IPS-18c (cell line): ENCODE measurements at regions not wholly inside any gene's neighbourhood (a gene's known extent, or its start where the extent isn't known, plus 50 kb on each side); places are given as distances from the start of the nearest gene placed in this dataset.
"Not testable (repeated sequence)": the region's sequence is repeated elsewhere in the genome, so short reads cannot be mapped to it uniquely, and the experiment has no call there.

Source experiments
- H3K4me3 ChIP-seq: 2 replicates; pipeline ENCODE4 v1.7.0; 2013; ENCODE audit warnings: low read depth, mild to moderate bottlenecking, low read length, moderate library complexity; ENCODE audit not compliant: insufficient read depth
- H3K9me3 ChIP-seq: one replicate; pipeline ENCODE4 v1.6.1; 2013; ENCODE audit warnings: mild to moderate bottlenecking, low read length, moderate library complexity; ENCODE audit not compliant: control insufficient read depth, insufficient read depth

DNA sequence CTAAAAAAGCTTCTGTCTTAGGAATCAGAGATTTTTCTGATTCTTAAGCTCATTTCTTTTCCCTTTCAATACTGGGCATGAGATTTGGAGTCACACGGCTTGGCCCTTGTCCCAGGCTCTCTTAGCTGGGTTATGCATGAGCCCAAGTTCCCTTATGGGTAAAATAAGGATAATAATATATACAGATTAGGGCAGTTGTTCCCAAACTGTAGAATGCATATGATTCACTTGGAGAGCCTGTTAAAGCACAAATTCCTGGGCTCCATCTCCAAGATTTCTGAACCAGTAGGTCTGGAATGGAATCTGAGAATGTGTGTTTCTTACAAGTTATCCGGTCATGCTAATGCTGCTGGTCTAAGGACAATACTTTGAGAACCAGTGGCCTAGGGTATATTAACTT is 154.0 kb downstream of the REEP3 start:
- no peak overlapping the region for H3K4me3 ChIP-seq
- H3K9me3 ChIP-seq: no peaks in the 10 kb centered on the region

DNA sequence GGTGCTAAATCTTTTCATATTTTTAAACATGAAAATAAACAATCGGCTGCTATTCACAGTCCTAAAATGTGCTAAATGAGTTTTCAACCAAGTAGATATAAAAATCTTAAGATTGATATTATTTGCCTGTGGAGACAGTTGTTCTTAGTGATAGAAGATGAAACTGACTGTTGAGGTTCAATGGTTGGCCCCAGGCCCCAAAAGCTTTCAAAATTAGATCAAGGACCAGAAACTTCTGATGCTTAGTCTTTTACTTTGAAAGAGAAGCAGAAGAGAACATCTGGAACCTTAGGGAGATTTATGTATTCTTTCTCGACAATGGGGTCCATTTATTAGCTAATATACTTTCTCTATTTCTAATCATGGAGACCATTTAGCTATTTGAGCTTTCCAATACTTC is 155.8 kb downstream of the REEP3 start:
- Histone ChIP-seq H3K9me3 (no peaks in the 10 kb centered on the region), H3K4me3 (no peak overlapping the region)

DNA sequence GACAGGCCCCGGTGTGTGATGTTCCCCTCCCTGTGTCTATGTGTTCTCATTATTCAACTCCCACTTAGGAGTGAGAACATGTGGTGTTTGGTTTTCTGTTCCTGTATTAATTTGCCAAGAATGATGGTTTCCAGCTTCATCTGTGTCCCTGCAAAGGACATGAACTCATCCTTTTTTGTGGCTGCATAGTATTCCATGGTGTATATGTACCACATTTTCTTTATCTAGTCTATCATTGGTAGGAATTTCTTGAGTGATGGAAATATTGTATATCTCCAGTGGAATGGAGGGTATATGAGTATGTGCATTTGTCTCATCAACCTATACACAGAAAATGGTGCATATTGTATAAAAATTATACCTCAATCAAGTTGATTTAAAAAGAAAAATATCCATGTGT is 159.3 kb downstream of the REEP3 start:
- not testable (repeated sequence) for H3K9me3 ChIP-seq, H3K4me3 ChIP-seq

DNA sequence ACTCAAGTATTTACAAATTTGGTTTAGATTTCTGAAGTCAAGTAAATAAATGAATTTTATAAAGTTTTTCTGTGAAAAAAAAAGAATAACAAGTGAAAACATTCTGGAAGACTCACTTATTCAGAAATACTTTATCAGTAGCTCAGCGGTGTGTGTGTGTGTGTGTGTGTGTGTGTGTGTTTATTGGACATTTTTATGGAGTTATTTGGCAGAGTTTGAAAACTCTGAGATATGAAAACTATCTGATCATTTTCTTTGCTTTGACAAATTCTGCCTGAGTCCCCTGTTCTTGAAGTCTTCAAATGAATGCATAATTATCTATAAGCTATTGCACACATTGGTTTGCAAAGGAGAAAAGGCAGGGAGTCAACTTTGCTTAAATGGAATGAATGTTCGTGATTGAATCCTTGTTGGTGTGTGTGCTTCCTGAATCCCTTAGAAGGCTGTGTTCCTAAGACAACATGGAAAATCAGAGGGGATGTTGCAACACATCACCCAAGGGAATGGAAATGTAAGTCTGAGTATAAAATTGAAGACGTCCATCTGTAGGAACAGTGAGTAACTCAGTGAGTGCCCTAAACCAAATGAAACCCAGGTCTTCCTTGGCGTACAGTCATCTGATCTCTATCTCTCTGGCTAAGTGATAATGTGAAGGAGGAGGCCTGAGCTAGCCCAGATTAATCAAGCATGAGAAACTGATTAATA is 160.9 kb downstream of the REEP3 start:
- Histone ChIP-seq H3K9me3 (no peaks in the 10 kb centered on the region), H3K4me3 (no peak overlapping the region)

DNA sequence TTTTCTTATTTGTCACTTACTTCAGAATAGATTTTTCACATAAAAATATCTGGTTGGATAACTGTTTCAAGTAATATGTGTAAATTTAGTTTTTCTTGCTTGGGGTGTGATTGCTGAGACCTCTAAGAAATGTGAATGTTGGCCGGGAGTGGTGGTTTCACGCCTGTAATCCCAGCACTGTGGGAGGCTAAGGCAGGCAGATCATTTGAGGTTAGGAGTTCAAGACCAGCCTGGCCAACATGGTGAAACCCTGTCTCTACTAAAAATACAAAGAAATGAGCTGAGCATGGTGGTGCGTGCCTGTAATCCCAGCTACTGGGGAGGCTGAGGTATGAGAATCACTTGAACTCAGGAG is 161.5 kb downstream of the REEP3 start:
- H3K4me3 ChIP-seq, H3K9me3 ChIP-seq: not testable (repeated sequence)

DNA sequence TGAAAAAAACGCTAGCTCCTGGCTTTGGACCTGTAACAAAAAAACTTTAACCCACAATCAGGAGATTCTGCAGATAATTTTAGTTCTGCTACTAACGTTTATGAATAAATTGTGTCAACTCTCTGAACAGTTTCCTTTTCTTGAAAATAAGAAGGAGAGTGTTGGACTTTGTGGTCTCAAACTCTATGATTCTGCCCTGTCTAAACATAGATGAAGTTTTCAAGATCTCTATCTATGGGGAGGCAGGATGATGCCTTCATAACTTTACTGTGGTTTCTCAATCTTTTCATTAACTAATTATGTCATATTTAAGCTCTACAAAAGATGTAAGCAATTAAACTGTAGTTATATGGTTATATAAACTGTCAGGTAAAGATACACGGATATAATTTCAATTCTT is 162.0 kb downstream of the REEP3 start:
- Histone ChIP-seq H3K9me3 (no peaks in the 10 kb centered on the region), H3K4me3 (no peak overlapping the region)

DNA sequence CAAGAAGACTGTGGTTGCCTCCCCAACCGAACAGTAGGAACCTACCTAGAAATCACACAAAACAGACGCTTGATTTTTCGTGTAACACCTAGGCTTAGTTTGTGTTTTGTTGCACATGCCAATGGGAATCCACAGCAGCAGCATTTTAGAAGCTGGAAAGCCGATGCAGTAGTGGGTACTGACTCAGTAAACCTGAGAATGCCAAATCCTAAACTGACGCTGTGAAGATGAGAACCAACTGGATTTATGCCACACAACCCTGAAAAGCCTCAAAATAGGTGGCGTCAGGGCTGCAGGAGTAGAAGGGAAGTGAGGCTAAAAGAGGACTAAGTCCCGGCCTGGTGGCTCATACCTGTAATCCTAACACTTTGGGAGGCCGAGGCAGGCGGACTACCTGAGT is 162.5 kb downstream of the REEP3 start:
- Histone ChIP-seq H3K4me3 (no peak overlapping the region), H3K9me3 (no peaks in the 10 kb centered on the region)

DNA sequence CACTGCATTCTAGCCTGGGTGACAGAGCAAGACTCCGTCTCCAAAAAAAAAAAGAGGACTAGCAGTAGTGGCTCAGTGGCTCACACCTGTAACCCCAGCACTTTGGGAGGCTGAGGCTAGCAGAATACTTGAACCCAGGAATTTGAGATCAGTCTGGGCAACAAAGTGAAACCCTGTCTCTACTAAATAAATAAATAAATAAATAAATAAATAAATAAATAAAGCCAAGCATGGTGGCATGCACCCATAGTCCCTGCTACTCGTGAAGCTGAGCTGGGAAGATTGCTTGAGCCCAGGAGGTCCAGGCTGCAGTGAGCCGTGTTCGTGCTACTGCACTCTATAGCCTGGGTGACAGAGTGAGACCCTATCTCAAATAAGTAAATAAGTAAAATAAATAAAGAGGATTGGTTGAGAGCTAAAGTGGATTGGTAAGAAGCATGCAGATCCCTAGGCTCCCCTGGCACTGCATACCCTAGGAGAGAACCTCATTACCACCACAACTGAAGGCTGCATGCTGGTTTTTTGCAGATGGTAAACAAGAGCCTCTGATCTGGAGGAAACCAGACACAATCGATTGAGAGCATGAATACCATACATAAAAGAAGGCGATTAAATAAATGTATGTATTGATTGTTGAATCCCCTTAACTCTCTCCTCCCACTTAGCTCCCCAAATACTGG is 163.2 kb downstream of the REEP3 start:
- H3K4me3 ChIP-seq: no peak overlapping the region
- H3K9me3 ChIP-seq: no peaks in the 10 kb centered on the region

DNA sequence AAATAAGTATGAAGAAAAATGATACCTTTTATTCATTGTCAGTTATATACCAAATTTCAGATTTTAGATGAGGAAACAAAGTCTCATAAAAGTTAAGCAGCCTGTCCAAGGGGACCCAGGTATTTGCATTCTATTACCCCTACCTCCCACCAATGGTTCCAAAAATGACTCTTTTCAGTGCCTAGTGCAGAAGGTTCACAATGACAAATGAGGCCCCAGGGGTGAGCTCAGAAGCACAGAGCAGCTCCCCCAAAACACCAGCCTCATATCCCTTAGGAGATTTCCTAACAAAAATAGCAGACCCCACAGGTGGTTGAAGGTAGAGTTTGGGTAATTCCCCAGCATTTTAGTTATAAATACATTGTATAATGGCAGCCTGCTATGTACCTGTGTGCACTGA is 168.6 kb downstream of the REEP3 start:
- H3K4me3 ChIP-seq: no peak overlapping the region
- H3K9me3 ChIP-seq: no peaks in the 10 kb centered on the region

DNA sequence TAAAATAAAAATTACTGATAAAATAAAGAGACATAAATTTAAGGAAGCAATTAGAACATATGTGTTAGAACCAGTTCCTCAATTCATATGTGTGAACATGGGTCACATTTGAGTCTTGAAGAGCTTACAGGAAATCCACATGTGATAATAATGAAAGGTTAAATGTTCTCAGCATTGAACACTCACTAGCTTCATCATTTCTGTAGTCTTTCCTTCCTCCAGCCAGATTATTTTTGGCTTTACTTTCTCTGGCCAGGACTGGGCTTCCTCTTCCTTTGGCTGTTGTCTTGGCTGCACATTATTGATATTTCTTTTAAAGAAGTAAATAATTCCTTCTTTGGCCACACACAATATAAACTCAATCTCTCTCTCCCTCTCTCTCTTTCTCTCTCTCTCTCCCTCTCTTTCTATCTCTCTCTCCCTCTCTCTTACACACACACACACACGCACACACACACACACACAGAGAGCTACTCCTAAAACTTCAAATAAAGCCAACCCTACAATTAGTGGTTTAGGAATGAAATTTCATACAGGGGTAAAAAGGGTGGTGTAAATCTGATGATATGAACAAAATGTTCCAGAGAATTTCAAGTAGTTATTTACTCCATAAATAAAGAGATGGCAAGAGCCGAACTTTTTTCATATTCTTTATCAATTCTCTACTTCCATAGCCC is 171.2 kb downstream of the REEP3 start:
- Histone ChIP-seq H3K9me3 (no peaks in the 10 kb centered on the region), H3K4me3 (no peak overlapping the region)

DNA sequence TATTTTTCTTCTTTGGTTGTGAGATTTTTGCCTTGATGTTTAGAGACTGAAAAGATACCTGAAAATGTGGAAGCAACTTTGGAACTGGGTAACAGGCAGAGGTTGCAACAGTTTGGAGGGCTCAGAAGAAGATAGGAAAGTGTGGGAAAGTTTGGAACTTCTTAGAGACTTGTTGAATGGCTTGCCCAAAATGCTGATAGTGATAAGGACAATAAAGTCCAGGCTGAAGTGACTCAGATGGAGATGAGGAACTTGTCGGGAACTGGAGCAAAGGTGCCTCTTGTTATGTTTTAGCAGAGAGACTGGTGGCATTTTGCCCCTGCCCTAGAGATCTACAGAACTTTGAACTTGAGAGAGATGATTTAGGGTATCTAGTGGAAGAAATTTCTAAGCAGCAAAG is 171.8 kb downstream of the REEP3 start:
- not testable (repeated sequence) for H3K4me3 ChIP-seq, H3K9me3 ChIP-seq

DNA sequence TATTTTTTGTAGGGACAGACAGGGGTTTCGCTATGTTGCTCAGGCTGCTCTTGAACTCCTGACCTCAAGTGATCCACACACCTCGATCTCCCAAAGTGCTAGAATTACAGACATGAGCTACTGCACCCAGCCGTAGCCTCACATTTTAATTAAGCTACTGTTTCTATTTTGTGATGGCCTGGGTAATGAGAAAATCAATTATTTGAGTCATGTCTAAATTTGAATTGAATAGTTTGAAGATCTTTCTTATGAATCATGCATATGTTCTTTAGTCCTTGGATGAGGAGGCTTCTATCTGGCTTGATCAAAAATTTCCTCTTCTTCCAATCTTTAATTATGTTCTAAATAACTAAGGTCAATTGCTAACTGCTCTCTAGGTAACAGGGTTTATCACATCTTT is 175.0 kb downstream of the REEP3 start:
- Histone ChIP-seq H3K9me3 (no peaks in the 10 kb centered on the region), H3K4me3 (no peak overlapping the region)

DNA sequence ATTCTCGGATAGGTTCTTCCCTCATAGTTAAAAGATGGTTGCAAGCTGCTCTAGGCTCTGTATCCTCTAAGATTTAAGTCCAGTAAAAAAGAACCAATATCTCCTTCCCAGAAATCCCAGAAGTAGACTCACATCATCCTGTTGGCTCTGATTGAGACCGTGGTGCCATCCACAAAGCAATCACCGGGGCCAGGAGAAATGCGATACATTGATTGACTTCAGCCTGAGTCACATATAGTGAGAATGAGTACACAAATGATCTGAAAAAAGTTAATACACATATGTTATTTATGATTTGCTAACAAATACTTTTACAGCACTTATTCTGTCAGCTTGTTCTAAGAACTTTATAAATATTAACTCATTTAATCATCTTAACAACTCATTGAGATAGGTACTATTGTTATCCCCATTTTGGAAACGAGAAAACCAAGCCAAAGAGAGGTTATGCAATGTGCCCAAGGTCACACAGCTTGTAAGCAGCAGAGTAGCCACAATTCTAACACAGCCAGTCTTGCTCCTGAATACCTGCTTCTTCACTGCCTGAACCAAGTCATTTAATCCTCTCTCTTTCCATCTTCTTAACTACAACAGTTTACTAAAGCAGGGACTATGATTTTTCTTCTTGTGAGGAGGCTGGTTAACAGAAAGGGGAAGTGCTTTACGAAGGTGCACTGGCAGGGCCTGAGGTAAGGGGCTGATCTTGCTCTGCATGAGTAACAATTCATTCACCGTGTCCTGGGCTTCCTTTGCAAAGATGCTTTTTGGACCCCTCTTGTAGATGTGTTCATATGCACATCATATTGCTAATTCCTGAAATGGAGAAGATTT is 177.0 kb downstream of the REEP3 start:
- Histone ChIP-seq H3K4me3 (no peak overlapping the region), H3K9me3 (no peaks in the 10 kb centered on the region)

DNA sequence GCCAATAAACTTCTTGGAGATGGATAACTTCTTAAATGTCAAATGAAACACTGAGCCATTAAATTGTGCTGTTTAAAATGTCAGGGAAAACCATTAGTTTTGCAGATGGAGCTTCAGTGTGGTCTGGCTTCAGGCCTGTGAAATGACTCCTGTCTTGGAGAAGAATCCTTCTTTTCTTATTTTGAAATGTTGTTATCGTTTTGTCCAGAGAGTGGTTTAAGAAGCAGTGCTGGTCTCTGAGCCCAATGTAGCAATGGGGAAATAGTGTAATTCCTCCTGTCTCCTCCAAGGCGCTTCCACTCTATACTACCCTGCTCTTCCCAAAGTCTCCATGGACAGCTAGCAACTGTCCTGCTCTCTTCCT is 177.6 kb downstream of the REEP3 start:
- no peaks in the 10 kb centered on the region for H3K9me3 ChIP-seq
- H3K4me3 ChIP-seq: no peak overlapping the region

DNA sequence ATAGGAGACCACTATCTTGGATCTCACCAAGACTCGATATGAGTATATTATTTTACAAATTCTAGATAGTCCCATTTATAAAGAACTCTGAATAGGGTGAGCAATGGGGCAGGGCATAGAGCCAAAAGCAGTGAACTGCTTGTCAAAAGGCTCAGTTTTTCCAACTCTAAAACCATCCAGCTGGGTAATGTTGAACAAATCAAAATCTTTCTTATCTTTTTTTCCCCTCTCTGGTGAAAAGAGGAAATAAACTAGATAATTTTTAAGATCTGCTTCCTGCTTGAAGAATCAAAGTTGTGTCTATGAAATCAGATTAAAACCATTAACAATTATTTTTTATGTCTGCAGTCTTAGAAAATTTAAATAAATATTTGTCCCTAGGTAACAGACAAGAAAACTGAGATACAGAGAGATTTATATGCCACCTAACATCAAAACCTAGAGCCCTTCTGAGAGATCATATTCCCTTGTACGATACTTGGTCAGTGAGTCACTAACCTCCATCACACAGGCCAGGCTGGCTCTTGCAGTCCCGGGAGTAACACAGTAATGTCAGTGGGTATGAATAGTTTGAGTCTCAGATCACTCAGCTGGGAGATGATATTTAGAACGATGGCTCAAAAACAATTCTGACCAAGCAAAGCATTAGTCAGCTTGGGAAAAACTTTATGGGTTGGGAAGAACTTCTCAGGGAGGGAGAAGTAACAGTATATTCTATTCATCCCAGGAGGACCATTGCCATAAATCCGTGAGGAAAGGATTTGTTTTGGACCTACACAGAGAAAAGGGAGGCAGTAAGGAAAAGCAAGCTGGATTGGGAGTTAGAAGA is 178.8 kb downstream of the REEP3 start:
- Histone ChIP-seq H3K4me3 (no peak overlapping the region), H3K9me3 (no peaks in the 10 kb centered on the region)

DNA sequence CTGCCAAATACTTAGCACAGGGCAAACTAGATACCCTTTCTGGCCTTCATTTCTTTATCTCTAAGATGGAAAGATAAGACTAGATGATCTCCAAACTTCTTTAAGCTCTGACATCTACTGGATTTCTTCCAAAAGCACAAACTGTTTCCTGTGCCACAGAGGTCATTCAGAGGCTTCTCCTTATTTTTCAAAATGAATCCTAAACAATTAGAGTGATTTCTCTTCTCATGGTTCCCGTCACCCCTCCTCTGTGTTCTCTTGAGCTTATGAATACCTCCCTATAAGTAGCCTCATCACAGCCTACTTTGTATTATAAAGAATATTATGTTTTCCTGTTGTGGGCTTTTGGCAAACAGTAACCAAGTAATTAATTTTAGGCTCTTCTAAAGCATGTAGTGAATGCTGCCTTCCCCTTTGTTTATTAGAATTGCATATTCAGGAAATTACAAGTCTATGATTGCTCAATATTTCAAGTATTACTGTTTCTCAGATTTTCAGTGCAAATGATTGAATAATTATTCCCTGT is 179.5 kb downstream of the REEP3 start:
- no peak overlapping the region for H3K4me3 ChIP-seq

DNA sequence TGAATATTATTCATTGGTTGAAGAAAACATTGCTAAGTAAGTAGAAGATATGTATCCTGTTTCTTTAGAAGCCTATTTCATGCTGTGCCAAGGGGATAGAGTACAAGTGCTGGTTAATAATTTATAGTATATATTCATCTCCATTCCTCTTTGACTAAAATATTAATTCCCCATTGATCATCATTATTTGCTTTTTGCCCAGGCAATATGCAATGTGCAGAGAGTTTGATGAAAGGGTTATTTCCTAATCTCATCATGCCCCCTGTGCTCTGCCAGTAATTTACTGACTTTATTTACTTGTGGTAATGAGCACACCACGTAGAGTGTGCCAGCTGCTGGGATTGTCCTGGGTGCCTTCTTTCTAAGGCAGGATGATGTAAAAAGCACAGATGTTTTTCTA is 180.9 kb downstream of the REEP3 start:
- Histone ChIP-seq H3K4me3 (no peak overlapping the region), H3K9me3 (no peaks in the 10 kb centered on the region)

More for the DNA sequence above, 179.5 kb downstream of the REEP3 start:
- no peaks in the 10 kb centered on the region for H3K9me3 ChIP-seq
